GM12892 (cell line): ENCODE measurements at regions not wholly inside any gene's neighbourhood (a gene's known extent, or its start where the extent isn't known, plus 50 kb on each side); places are given as distances from the start of the nearest gene placed in this dataset.

Source experiments
- POLR2A ChIP-seq: IDR thresholded peaks from 2 replicates; pipeline ENCODE4 v1.6.1; 2011; ENCODE audit warnings: low read depth, low read length, control low read depth
- POLR2AphosphoS5 ChIP-seq: IDR thresholded peaks from 2 replicates; pipeline ENCODE4 v1.6.1; 2011; ENCODE audit warnings: low read depth, low read length, control low read depth
- TAF1 ChIP-seq: IDR thresholded peaks from 2 replicates; pipeline ENCODE4 v1.6.1; 2011; ENCODE audit warnings: low read depth, mild to moderate bottlenecking, control low read depth, low read length, borderline replicate concordance

GRCh38 chr11:112790286-112790685 is 170.9 kb upstream of the NCAM1 start:
- TF ChIP-seq TAF1 (no peak), POLR2AphosphoS5 (no peak), POLR2A (no peak)
